Naive thymus-derived CD4-positive, alpha-beta T cell (primary cell): ENCODE measurements at regions not wholly inside any gene's neighbourhood (a gene's known extent, or its start where the extent isn't known, plus 50 kb on each side); places are given as distances from the start of the nearest gene placed in this dataset.

Source experiments
- ATAC-seq: fragments of 150-1000 bp; cut with Tn5 transposase; 2 replicates; pipeline ENCODE4 v1.10.0; 2021; ENCODE audit warnings: mild to moderate bottlenecking, moderate library complexity
- CTCF ChIA-PET: fragments of 350-600 bp; sonication (Branson Sonifier 250); formaldehyde crosslinking; loops from one replicate; lab custom pipeline; 2021; ENCODE audit warnings: antibody characterized with exemption; lab: Charles Lee
- POLR2A ChIA-PET: fragments of 350-600 bp; sonication (Branson Sonifier 250); formaldehyde crosslinking; loops from one replicate; lab custom pipeline; 2021; ENCODE audit warnings: antibody characterized with exemption, inconsistent platforms; lab: Charles Lee
- DNase-seq, 9 donors: peaks; one replicate each; pipeline versions ENCODE4 v3.0.0 to v3.0.0-alpha.2; 2020 to 2022; ENCODE audit warnings: mixed read lengths in 1 of 9
- H3K27ac ChIP-seq: one replicate; pipeline ENCODE4 v1.7.0; 2013; ENCODE audit warnings: mild to moderate bottlenecking, low read depth, low read length, moderate library complexity
- H3K27me3 ChIP-seq, 2 donors: one replicate each; pipeline ENCODE4 v1.7.0; 2013; ENCODE audit warnings: low read length in 2 of 2, mild to moderate bottlenecking in 2 of 2, moderate library complexity in 2 of 2; ENCODE audit not compliant: control insufficient read depth in 2 of 2, insufficient read depth in 2 of 2
- H3K36me3 ChIP-seq, 3 experiments: 1 replicate in 2 of 3; 2 replicates in 1 of 3; pipeline ENCODE4 v1.7.0; 2013; ENCODE audit warnings: low read length in 3 of 3, mild to moderate bottlenecking in 3 of 3, moderate library complexity in 1 of 3; ENCODE audit not compliant: insufficient read depth in 3 of 3, control insufficient read depth in 2 of 3
- H3K4me1 ChIP-seq, 2 donors: one replicate each; pipeline ENCODE4 v1.7.0; 2013; ENCODE audit warnings: low read length in 2 of 2, mild to moderate bottlenecking in 2 of 2, moderate library complexity in 1 of 2; ENCODE audit not compliant: control insufficient read depth in 2 of 2, insufficient read depth in 2 of 2
- H3K4me3 ChIP-seq: 2 replicates; pipeline ENCODE4 v1.7.0; 2013; ENCODE audit warnings: mild to moderate bottlenecking, low read length
- H3K9me3 ChIP-seq, 3 experiments: 1 replicate in 2 of 3; 2 replicates in 1 of 3; pipeline ENCODE4 v1.7.0; 2013; ENCODE audit warnings: low read length in 3 of 3; ENCODE audit not compliant: control insufficient read depth in 2 of 3
- H3K27ac Mint-ChIP-seq, 9 donors: one replicate each; pipeline ENCODE4 v1.8.0; 2020 to 2022; ENCODE audit warnings: mixed read lengths in 9 of 9, mild to moderate bottlenecking in 8 of 9, moderate library complexity in 5 of 9, inconsistent platforms in 2 of 9
- H3K27me3 Mint-ChIP-seq, 5 donors: one replicate each; pipeline ENCODE4 v1.8.0; 2021 to 2022; ENCODE audit warnings: mixed read lengths in 5 of 5, mild to moderate bottlenecking in 1 of 5
- H3K36me3 Mint-ChIP-seq, 5 donors: one replicate each; pipeline ENCODE4 v1.8.0; 2020 to 2022; ENCODE audit warnings: mixed read lengths in 5 of 5, mild to moderate bottlenecking in 3 of 5, inconsistent platforms in 1 of 5
- H3K4me1 Mint-ChIP-seq, 7 donors: one replicate each; pipeline ENCODE4 v1.8.0; 2020 to 2022; ENCODE audit warnings: mixed read lengths in 7 of 7, mild to moderate bottlenecking in 3 of 7, inconsistent platforms in 1 of 7
- H3K4me3 Mint-ChIP-seq, 10 donors: one replicate each; pipeline ENCODE4 v1.8.0; 2020 to 2022; ENCODE audit warnings: mild to moderate bottlenecking in 10 of 10, mixed read lengths in 10 of 10, moderate library complexity in 6 of 10, inconsistent platforms in 2 of 10
- H3K9me3 Mint-ChIP-seq, 11 donors: one replicate each; pipeline ENCODE4 v1.8.0; 2020 to 2022; ENCODE audit warnings: mixed read lengths in 11 of 11, mild to moderate bottlenecking in 4 of 11, inconsistent platforms in 1 of 11, moderate library complexity in 1 of 11
- intact Hi-C, 2 donors: fragments of 100-400 bp; cut with micrococcal nuclease; formaldehyde crosslinking; loops; one replicate each; pipeline ENCODE4 v1.15.1; 2023

DNA sequence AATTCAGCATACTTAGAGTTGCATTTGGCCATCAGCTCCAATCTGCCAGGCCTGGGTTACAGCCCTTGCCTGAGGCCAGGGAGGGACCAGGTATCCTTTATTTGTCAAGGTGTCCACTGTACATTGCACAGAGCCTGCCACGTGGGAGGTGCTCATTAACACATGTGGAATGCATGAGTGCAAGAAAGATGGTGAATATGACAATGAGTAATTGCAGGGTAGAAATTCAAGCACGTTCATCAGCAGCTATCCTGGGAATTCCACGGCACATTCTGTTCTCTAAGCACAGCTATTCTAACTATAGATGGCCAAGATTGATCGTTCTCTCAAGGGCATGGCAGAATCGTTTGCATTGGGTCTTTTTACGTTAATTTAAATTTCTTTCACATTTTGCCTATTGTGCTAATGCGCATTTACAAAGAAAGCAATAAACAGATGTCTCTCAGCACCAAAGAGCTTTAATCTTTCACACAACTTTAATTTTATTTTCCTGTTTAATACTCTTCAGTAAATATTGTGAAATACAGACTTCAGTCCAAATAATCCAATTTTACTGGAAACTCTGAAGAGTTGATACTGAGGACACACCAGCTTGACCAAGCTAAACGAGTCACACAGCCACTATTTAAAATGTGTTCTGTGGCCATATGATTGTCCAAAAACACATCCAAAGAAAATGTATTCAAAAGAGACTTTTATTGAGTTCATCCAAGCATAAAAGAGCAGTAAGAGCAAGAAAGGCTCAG, 1025.7 kb upstream of the TMEM132C start:
- H3K27me3 ChIP-seq, result no peaks in the 10 kb centered on the region
- no peak for ATAC-seq
- H3K4me3 Mint-ChIP-seq, result no peak overlapping the region
- ChIA-PET POLR2A (no interaction called here), CTCF (no interaction called here)
- no peak overlapping the region for H3K27ac Mint-ChIP-seq
- intact Hi-C loops, result no loop called here
- peaks cover 0 to 5% (median 0%) of the 10 kb centered on the region in 11 donors for H3K9me3 Mint-ChIP-seq
- DNase-seq, result no peak
- no peak overlapping the region for H3K4me3 ChIP-seq
- no peak overlapping the region for H3K27ac ChIP-seq
- H3K9me3 ChIP-seq, result no peaks in the 10 kb centered on the region
- H3K36me3 ChIP-seq, result no peaks in the 10 kb centered on the region
- no peaks in the 10 kb centered on the region for H3K4me1 Mint-ChIP-seq
- no peaks in the 10 kb centered on the region for H3K36me3 Mint-ChIP-seq
- no peaks in the 10 kb centered on the region for H3K4me1 ChIP-seq
- H3K27me3 Mint-ChIP-seq, result peaks cover 0 to 23% (median 11%) of the 10 kb centered on the region in 5 donors

DNA sequence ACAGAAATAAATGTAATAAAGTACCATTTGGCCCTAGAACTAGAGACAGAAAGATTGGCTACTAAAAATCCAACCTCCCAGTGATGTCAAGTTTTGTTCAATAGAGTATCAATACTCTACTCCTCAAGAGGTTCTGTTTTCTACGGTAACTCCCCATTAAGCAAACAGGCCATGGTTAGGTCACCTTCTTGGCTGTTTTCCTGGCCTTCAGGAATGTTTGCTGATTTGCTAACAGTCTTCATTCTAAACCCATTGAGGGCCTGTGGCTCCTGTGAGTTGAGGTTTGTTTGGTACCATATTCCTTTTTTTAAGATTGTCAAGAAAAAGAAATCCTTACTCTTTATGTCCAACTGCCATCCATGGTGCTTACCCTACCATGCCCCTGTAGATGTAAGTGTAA, 1022.0 kb upstream of the TMEM132C start:
- Histone ChIP-seq H3K36me3 (no peaks in the 10 kb centered on the region), H3K4me3 (no peak overlapping the region), H3K27me3 (no peaks in the 10 kb centered on the region), H3K4me1 (no peaks in the 10 kb centered on the region), H3K9me3 (no peaks in the 10 kb centered on the region), H3K27ac (no peak overlapping the region)
- Mint-ChIP-seq H3K9me3 (peaks cover 0 to 5% (median 0%) of the 10 kb centered on the region in 11 donors), H3K27ac (no peak overlapping the region), H3K36me3 (no peaks in the 10 kb centered on the region), H3K4me1 (no peaks in the 10 kb centered on the region), H3K4me3 (no peak overlapping the region), H3K27me3 (peaks cover 0 to 23% (median 13%) of the 10 kb centered on the region in 5 donors)
- ATAC-seq (no peak), DNase-seq (no peak)
- intact Hi-C loops, result no loop called here
- CTCF ChIA-PET, result no interaction called here
- POLR2A ChIA-PET, result no interaction called here

DNA sequence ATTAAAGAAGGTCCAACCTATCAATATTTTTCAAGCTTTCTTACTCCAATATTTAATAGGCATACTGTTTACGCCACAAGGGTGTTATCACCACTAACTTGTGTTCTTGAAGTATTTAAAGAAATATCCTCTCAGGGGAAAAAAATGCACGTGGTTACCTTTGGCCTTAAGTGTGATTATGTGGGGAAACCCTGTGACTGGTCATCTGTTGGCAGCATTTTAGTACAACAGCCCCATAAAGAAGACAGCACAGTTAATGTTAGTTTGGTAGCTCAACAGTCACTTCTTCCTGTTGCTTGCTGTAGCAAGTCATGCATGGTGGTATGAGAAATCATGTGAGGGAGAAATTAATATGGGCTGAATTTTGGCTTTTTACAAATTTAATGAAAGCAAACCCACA, 1021.5 kb upstream of the TMEM132C start:
- intact Hi-C loops, result no loop called here
- no peak overlapping the region for H3K4me3 ChIP-seq
- Mint-ChIP-seq H3K27me3 (peaks cover 0 to 23% (median 11%) of the 10 kb centered on the region in 5 donors), H3K4me3 (no peak overlapping the region), H3K9me3 (peaks cover 0 to 5% (median 0%) of the 10 kb centered on the region in 11 donors), H3K27ac (no peak overlapping the region), H3K36me3 (no peaks in the 10 kb centered on the region), H3K4me1 (no peaks in the 10 kb centered on the region)
- DNase-seq (no peak), ATAC-seq (no peak)
- H3K4me1 ChIP-seq, result no peaks in the 10 kb centered on the region
- H3K9me3 ChIP-seq, result no peaks in the 10 kb centered on the region
- ChIA-PET CTCF (no interaction called here), POLR2A (no interaction called here)
- H3K27ac ChIP-seq, result no peak overlapping the region
- no peaks in the 10 kb centered on the region for H3K36me3 ChIP-seq
- H3K27me3 ChIP-seq, result no peaks in the 10 kb centered on the region

DNA sequence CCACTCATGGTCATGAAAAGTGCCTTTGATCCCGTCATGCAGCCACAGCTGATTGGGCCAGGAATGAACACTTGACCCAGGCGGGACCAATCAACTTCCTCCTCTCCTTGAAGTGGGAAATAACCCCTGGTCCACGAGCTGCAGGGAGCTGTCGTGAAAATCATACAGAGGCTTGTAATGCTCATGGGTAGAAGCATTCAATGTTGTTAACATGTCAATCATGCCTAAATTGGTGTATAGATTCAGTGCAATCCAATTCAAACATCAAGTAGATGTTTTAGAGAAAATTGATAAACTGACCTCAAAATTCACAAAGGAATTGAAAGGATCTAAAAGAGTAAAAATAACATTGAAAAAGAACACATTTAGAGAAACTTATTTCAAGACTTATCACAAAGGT, 1019.0 kb upstream of the TMEM132C start:
- intact Hi-C loops, result no loop called here
- H3K27ac ChIP-seq, result no peak overlapping the region
- H3K4me1 ChIP-seq, result no peaks in the 10 kb centered on the region
- H3K36me3 ChIP-seq, result no peaks in the 10 kb centered on the region
- Mint-ChIP-seq H3K27ac (no peak overlapping the region), H3K27me3 (peaks cover 0 to 21% (median 4%) of the 10 kb centered on the region in 5 donors), H3K4me1 (no peaks in the 10 kb centered on the region), H3K9me3 (peaks cover 0 to 2% (median 0%) of the 10 kb centered on the region in 11 donors), H3K36me3 (no peaks in the 10 kb centered on the region), H3K4me3 (no peak overlapping the region)
- H3K9me3 ChIP-seq, result no peaks in the 10 kb centered on the region
- POLR2A ChIA-PET, result no interaction called here
- DNase-seq (no peak), ATAC-seq (no peak)
- H3K27me3 ChIP-seq, result no peaks in the 10 kb centered on the region
- no peak overlapping the region for H3K4me3 ChIP-seq
- CTCF ChIA-PET, result no interaction called here

DNA sequence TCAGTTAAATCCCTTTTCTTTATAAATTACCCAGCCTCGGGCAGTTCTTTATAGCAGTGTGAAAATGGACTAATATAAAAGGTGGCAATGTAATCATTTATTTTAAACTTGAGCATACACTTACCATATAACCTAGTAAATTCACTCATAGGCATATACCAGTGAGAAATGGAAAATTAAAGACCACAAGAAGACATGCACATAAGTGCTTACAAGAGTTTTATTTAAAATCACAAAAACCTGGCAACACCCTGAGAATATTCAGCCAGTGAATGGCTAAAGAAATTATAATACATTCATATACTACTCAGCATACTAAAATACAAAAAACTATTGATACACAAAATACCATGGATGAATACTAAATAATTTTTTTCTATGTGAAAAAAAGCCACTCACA, 1017.5 kb upstream of the TMEM132C start:
- no peaks in the 10 kb centered on the region for H3K36me3 Mint-ChIP-seq
- no peak for DNase-seq
- POLR2A ChIA-PET, result no interaction called here
- intact Hi-C loops, result no loop called here
- Histone ChIP-seq H3K27ac (no peak overlapping the region), H3K4me1 (no peaks in the 10 kb centered on the region), H3K4me3 (no peak overlapping the region), H3K9me3 (no peaks in the 10 kb centered on the region), H3K36me3 (no peaks in the 10 kb centered on the region), H3K27me3 (no peaks in the 10 kb centered on the region)
- CTCF ChIA-PET, result no interaction called here
- no peaks in the 10 kb centered on the region for H3K4me1 Mint-ChIP-seq
- H3K27me3 Mint-ChIP-seq, result peaks cover 0 to 17% (median 6%) of the 10 kb centered on the region in 5 donors
- no peak overlapping the region for H3K4me3 Mint-ChIP-seq
- H3K27ac Mint-ChIP-seq, result no peak overlapping the region
- no peak for ATAC-seq
- peaks cover 0 to 2% (median 0%) of the 10 kb centered on the region in 11 donors for H3K9me3 Mint-ChIP-seq

DNA sequence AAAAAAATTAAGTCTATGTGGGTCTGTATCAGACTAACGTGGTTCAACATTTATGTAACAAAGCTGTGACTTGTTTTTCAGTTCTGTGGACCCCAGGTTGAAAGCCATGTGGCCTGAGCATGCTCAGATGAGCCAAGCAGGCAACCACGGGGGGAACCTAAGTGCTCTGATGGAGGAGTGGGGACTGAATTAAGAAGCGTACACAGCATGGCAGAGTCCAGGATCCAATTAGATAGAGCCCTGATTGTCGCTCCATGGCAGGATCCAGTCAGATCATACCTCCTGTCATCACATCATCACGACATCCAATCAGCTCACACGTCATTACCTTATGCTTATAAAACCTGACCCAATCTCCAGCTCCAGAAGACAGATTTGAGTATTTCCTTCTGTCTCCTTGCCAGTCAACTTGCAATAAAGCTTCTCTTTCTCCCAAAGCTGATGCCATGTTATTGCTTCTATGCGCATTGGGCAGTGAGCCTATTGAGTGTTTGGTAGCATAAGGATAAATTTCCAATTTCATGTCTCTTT, 1013.1 kb upstream of the TMEM132C start:
- Histone ChIP-seq H3K27ac (no peak overlapping the region), H3K36me3 (no peaks in the 10 kb centered on the region), H3K27me3 (no peaks in the 10 kb centered on the region), H3K4me1 (no peaks in the 10 kb centered on the region), H3K4me3 (no peak overlapping the region), H3K9me3 (no peaks in the 10 kb centered on the region)
- Mint-ChIP-seq H3K4me3 (no peak overlapping the region), H3K9me3 (peaks cover 0 to 2% (median 0%) of the 10 kb centered on the region in 11 donors), H3K27ac (no peak overlapping the region), H3K4me1 (no peaks in the 10 kb centered on the region), H3K36me3 (no peaks in the 10 kb centered on the region), H3K27me3 (peaks cover 0 to 16% (median 8%) of the 10 kb centered on the region in 5 donors)
- no peak for DNase-seq
- POLR2A ChIA-PET, result no interaction called here
- intact Hi-C loops, result no loop called here
- CTCF ChIA-PET, result no interaction called here
- no peak for ATAC-seq

DNA sequence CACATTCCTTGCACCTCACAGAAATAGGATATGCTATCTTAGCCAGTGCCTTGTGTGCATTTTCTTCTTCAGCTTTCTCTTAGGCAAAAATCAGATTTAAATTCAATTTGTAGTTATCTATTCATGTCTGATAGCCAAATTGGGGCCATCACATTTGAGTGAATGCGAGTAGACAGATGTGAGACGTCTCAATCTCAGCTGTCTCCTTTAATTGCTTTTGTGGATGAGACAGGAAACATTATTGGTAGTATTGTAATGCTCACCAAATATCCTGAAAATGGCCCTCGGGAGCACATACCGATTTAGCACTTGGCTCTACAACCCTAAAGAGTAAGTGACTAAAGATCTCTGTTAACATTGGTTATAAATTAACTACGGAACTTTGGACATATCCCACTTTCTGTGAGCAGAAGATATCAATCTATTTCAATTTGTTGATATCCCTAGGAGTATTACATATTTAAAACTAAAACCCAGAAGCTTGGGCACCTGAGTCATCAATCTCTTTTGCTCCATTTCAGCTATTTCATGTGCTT, 1012.5 kb upstream of the TMEM132C start:
- Mint-ChIP-seq H3K4me3 (no peak overlapping the region), H3K27ac (no peak overlapping the region), H3K9me3 (peaks cover 0 to 2% (median 0%) of the 10 kb centered on the region in 11 donors), H3K27me3 (peaks cover 0 to 16% (median 8%) of the 10 kb centered on the region in 5 donors), H3K4me1 (no peaks in the 10 kb centered on the region), H3K36me3 (no peaks in the 10 kb centered on the region)
- Histone ChIP-seq H3K4me3 (no peak overlapping the region), H3K36me3 (no peaks in the 10 kb centered on the region), H3K4me1 (no peaks in the 10 kb centered on the region), H3K27ac (no peak overlapping the region), H3K27me3 (no peaks in the 10 kb centered on the region), H3K9me3 (no peaks in the 10 kb centered on the region)
- ChIA-PET POLR2A (no interaction called here), CTCF (no interaction called here)
- ATAC-seq (no peak), DNase-seq (no peak)
- intact Hi-C loops, result no loop called here
